Mucosa of rectum (tissue), 2 donors: ENCODE measurements at regions not wholly inside any gene's neighbourhood (a gene's known extent, or its start where the extent isn't known, plus 50 kb on each side); places are given as distances from the start of the nearest gene placed in this dataset.
"Not testable (repeated sequence)": the region's sequence is repeated elsewhere in the genome, so short reads cannot be mapped to it uniquely, and the experiment has no call there.

Experiments
- H3K27ac ChIP-seq, 2 donors: one replicate each; pipeline ENCODE4 v1.7.0; 2013; ENCODE audit warnings: inconsistent platforms in 2 of 2, low read depth in 2 of 2, low read length in 2 of 2
- H3K27me3 ChIP-seq, 2 donors: one replicate each; pipeline ENCODE4 v1.7.0; 2013; ENCODE audit warnings: low read length in 2 of 2; ENCODE audit not compliant: control insufficient read depth in 2 of 2, insufficient read depth in 2 of 2
- H3K36me3 ChIP-seq, 2 donors: one replicate each; pipeline ENCODE4 v1.7.0; 2013; ENCODE audit warnings: low read length in 2 of 2; ENCODE audit not compliant: control insufficient read depth in 2 of 2, insufficient read depth in 2 of 2
- H3K4me1 ChIP-seq, 2 donors: one replicate each; pipeline ENCODE4 v1.7.0; 2013; ENCODE audit warnings: low read length in 2 of 2, mild to moderate bottlenecking in 1 of 2; ENCODE audit not compliant: control insufficient read depth in 2 of 2, insufficient read depth in 2 of 2
- H3K4me3 ChIP-seq, 2 donors: one replicate each; pipeline ENCODE4 v1.7.0; 2013; ENCODE audit warnings: low read length in 2 of 2
- H3K9ac ChIP-seq, 2 donors: one replicate each; pipeline ENCODE4 v1.7.0; 2013; ENCODE audit warnings: low read length in 2 of 2, low read depth in 1 of 2, mild to moderate bottlenecking in 1 of 2
- H3K9me3 ChIP-seq, 2 donors: one replicate each; pipeline ENCODE4 v1.7.0; 2013; ENCODE audit warnings: low read length in 2 of 2; ENCODE audit not compliant: control insufficient read depth in 2 of 2
- donor health status: healthy.
- donor health status: Normal muscosa, but diverticular disease.

DNA sequence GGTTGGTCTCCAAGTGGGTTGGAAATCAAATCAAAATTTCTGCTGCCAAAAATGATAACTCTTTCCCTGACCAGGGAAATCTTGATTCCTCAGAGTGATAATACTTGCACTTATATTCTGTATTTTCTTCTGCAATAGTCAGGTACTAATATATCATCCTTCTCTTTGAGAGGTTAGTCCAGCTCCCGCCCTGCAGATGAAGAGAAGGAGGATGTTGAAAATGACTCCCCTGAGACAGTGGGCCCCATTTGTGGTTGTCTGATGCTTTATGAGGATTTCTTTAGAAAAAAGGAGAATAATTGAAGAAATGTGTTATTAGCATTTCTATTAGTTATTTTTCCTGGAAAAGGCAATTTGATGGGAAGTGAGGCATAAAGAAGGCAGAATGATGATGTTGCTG, 213.0 kb downstream of the SEC23IP start:
- Histone ChIP-seq H3K27ac (no peak overlapping the region), H3K9ac (no peak overlapping the region), H3K27me3 (no peaks in the 10 kb centered on the region), H3K4me1 (no peaks in the 10 kb centered on the region), H3K9me3 (no peaks in the 10 kb centered on the region), H3K4me3 (no peak overlapping the region), H3K36me3 (no peaks in the 10 kb centered on the region)

DNA sequence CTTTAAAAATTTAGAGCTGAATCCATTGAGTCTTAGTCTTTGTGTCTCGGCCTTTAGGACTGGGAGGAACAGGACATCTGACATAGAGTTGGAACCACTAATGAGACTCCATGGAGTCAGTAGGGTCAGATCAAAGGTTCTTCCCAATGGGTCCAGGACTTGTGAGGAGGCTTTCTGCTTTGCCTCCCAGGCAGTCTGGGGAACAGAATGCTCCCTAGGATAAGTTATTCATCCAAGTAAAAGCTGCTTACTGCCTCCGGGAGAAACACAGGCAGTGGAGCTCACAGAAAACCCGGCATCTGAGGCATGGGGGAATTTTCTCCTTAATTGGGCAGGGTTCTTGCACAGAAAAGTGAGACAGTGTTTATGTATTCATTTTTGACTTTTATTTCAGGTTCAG, 216.4 kb downstream of the SEC23IP start:
- no peaks in the 10 kb centered on the region for H3K36me3 ChIP-seq
- no peaks in the 10 kb centered on the region for H3K9me3 ChIP-seq
- H3K27ac ChIP-seq, result no peak overlapping the region
- H3K9ac ChIP-seq, result no peak overlapping the region
- no peaks in the 10 kb centered on the region for H3K4me1 ChIP-seq
- no peak overlapping the region for H3K4me3 ChIP-seq
- no peaks in the 10 kb centered on the region for H3K27me3 ChIP-seq

DNA sequence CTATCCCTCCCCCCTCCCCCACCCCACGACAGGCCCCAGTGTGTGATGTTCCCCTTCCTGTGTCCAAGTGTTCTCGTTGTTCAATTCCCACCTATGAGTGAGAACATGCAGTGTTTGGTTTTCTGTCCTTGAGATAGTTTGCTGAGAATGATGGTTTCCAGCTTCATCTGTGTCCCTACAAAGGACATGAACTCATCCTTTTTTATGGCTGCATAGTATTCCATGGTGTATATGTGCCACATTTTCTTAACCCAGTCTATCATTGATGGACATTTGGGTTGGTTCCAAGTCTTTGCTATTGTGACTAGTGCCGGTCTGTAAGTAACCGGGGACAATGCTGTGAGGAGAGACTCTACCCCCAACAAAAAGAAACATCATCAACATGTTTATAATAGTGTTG, 217.2 kb downstream of the SEC23IP start:
- not testable (repeated sequence) for H3K9me3 ChIP-seq, H3K27ac ChIP-seq

DNA sequence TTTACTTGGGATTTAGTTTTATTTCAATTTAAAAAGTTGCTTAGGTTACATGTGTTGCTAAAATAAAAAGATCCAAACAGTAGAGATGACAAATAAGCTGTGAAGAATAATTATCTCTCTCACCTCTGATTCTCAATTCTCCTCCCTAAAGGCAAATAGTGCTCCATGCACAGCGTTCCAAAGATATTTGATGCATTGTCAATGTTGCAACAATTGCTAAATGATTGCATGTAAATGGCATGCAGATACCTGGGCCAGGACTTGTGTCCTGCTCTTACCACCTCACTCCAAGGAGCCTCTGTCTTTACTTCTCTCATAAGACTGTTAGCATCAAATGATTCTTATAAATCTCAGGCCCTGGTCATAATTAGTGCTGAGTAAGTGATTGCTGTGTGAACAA, 217.7 kb downstream of the SEC23IP start:
- Histone ChIP-seq H3K27ac (no peak overlapping the region), H3K27me3 (no peaks in the 10 kb centered on the region)

More for the DNA sequence above, 217.2 kb downstream of the SEC23IP start:
- not testable (repeated sequence) for H3K4me3 ChIP-seq, H3K27me3 ChIP-seq, H3K4me1 ChIP-seq, H3K9ac ChIP-seq, H3K36me3 ChIP-seq

DNA sequence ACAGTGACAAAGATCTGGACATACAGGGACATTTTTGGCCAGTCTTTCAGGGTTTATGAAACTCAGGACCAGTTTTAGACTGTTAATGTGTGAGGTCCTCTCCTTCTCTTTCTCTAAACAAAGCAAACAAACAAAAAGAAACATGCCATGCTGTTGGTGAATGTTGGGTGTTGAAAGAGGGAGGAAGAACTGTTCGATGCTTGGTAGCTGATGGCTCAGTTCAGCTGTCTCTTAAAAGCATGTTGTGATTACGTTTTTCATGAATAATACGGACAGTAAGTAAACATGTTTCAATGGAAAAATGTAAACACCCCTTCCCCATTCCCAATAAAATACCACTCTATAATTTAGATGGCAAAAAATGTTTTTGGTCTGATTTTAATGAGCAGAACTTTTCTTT, 219.1 kb downstream of the SEC23IP start:
- Histone ChIP-seq H3K4me1 (peaks cover 0 to 2% of the 10 kb centered on the region in 2 donors), H3K9ac (no peak overlapping the region), H3K9me3 (no peaks in the 10 kb centered on the region), H3K4me3 (no peak overlapping the region), H3K27me3 (no peaks in the 10 kb centered on the region), H3K36me3 (no peaks in the 10 kb centered on the region), H3K27ac (no peak overlapping the region)

More for the DNA sequence above, 217.7 kb downstream of the SEC23IP start:
- Histone ChIP-seq H3K36me3 (no peaks in the 10 kb centered on the region), H3K4me3 (no peak overlapping the region), H3K4me1 (no peaks in the 10 kb centered on the region), H3K9ac (no peak overlapping the region), H3K9me3 (no peaks in the 10 kb centered on the region)

DNA sequence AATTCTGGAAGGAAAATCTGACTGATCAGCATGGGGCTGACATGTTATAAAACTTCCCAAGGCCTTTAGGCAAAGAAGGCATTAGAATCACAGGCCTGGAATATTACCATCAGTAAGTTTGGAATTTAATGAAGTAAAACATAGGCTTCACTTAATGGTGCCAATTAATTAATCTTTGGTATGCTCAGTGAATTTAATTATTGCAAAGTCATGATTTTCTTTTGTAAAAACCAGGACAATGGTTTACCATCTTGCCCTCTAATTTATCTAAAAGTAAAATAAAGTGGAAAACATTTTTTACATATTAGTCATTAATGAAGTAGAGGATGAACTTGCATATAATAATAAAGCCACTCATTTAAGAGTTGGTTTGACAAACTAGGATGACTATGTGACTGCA, 220.3 kb downstream of the SEC23IP start:
- Histone ChIP-seq H3K9ac (no peak overlapping the region), H3K9me3 (no peaks in the 10 kb centered on the region), H3K4me3 (no peak overlapping the region), H3K27me3 (no peaks in the 10 kb centered on the region), H3K4me1 (peaks cover 0 to 2% of the 10 kb centered on the region in 2 donors), H3K27ac (no peak overlapping the region), H3K36me3 (no peaks in the 10 kb centered on the region)

DNA sequence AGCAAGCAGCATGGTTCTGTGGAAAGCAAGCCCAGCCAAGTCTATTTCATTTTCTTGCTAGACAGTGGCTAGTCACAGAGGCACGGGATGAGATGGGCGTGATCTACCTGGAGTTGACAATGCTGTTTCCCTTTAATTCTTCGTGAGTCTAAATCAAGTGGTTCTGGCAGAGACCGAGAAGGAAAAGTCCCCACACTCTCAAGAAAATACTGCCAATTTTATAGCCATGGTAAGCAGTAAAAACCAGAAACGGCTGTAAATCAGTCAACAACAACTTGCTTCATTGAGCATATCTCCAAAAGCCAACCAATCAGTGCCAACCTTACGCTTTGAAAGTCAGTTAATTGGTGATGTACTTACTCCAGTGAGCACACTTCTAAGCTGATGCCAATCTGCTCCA, 223.4 kb downstream of the SEC23IP start:
- no peaks in the 10 kb centered on the region for H3K36me3 ChIP-seq
- H3K4me1 ChIP-seq, result peaks cover 0 to 2% of the 10 kb centered on the region in 2 donors
- no peak overlapping the region for H3K9ac ChIP-seq
- H3K27me3 ChIP-seq, result no peaks in the 10 kb centered on the region
- no peak overlapping the region for H3K27ac ChIP-seq
- no peak overlapping the region for H3K4me3 ChIP-seq
- H3K9me3 ChIP-seq, result no peaks in the 10 kb centered on the region

DNA sequence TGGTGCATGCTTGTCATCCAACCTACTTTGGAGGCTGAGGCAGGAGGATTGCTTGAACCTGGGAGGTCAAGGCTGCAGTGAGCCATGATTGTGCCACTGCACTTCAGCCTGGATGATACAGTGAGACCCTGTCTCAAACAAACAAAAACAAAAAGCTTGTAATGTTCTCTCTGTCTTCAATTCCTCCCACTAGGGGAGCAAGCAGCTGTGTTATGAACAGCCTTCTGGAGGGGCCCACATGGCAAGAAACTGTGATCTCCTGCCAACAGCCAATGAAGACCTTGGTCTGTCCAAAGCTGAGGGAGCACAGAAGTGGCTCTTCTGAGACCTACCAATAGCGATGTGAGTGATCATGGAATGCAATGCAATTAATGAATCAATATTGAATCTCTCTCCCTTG, 229.2 kb downstream of the SEC23IP start:
- Histone ChIP-seq H3K36me3 (no peaks in the 10 kb centered on the region), H3K4me3 (no peak overlapping the region)

DNA sequence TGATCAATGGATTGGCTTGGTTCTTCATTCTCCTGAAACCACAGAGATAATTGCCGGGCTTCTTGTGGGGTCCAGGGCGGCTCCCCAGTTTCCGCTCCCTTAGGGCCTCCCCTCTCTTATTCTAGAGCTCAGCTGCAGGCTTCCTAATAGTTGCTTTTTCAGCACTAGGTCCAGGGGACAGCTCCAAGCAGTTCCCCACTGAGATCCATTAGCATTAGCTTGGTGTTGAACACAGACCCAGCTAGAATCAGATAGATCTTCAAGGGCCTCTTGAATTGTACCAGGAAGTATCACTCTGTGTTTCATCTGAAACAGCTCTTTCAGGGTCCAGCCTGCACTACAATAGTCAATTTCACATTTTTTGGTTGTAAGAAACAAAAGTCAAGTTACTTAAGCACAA, 238.7 kb downstream of the SEC23IP start:
- no peaks in the 10 kb centered on the region for H3K27me3 ChIP-seq
- no peaks in the 10 kb centered on the region for H3K9me3 ChIP-seq
- H3K4me3 ChIP-seq, result no peak overlapping the region
- H3K36me3 ChIP-seq, result no peaks in the 10 kb centered on the region
- no peak overlapping the region for H3K27ac ChIP-seq
- no peak overlapping the region for H3K9ac ChIP-seq
- H3K4me1 ChIP-seq, result no peaks in the 10 kb centered on the region

More for the DNA sequence above, 229.2 kb downstream of the SEC23IP start:
- Histone ChIP-seq H3K27ac (no peak overlapping the region), H3K27me3 (no peaks in the 10 kb centered on the region), H3K4me1 (no peaks in the 10 kb centered on the region), H3K9ac (no peak overlapping the region), H3K9me3 (no peaks in the 10 kb centered on the region)

DNA sequence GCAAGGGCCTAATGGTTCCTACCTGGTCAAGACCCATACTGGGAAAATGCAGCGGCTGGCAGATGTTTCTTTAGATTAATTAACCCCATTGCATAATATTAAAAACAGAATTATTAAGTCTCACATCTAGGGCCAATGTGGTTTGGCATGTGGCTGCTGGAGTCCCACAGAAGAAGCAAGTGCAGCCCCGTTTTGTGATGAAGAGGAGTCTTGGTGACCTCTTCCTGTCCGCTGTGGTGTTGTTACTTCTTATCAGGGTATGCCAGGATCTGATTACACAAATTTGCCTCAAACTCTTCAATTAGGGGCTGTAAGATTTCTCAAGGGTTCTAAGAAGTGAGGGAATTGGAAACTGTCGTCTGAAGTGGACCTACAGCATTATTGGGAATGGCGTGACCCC, 240.3 kb downstream of the SEC23IP start:
- H3K4me1 ChIP-seq, result no peaks in the 10 kb centered on the region
- H3K9ac ChIP-seq, result no peak overlapping the region
- no peak overlapping the region for H3K4me3 ChIP-seq
- H3K27me3 ChIP-seq, result no peaks in the 10 kb centered on the region
- H3K27ac ChIP-seq, result no peak overlapping the region
- no peaks in the 10 kb centered on the region for H3K9me3 ChIP-seq
- no peaks in the 10 kb centered on the region for H3K36me3 ChIP-seq

DNA sequence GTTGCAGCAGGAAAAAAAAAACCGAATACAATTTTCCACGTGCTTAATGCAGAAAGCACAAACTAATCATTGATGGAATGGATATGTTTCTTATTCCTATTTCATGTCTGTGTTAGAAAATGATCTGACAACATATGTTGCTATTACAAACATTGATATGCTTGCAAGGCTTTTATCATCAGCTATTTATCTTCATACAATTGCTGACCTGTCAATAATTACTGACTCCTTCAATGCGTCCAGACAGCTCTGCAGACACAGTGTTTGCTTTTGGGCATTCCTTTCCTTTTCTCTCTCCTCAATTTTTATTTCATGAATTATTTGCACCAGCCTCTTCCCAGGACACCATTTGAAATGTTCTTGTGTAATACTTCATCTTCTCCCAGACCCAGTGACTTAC, 246.2 kb downstream of the SEC23IP start:
- H3K4me1 ChIP-seq, result no peaks in the 10 kb centered on the region

More for the DNA sequence above, 246.2 kb downstream of the SEC23IP start:
- Histone ChIP-seq H3K27ac (no peak overlapping the region), H3K36me3 (no peaks in the 10 kb centered on the region), H3K4me3 (no peak overlapping the region), H3K9ac (no peak overlapping the region), H3K27me3 (no peaks in the 10 kb centered on the region), H3K9me3 (no peaks in the 10 kb centered on the region)
